Neuronal stem cell (in vitro differentiated cells): ENCODE measurements at regions not wholly inside any gene's neighbourhood (a gene's known extent, or its start where the extent isn't known, plus 50 kb on each side); places are given as distances from the start of the nearest gene placed in this dataset.

Experiments used
- DNase-seq: peaks from one replicate; pipeline ENCODE4 v3.0.0-alpha.2; 2013; ENCODE audit warnings: low spot score
- H2AFZ ChIP-seq: one replicate; pipeline ENCODE4 v1.6.1; 2013; ENCODE audit warnings: mild to moderate bottlenecking, low read length, inconsistent platforms
- H2AK5ac ChIP-seq: 2 replicates; pipeline ENCODE4 v1.6.1; 2013; ENCODE audit warnings: low read depth, mild to moderate bottlenecking, inconsistent platforms, low read length, moderate library complexity, mixed read lengths
- H2BK120ac ChIP-seq: 2 replicates; pipeline ENCODE4 v1.6.1; 2013; ENCODE audit warnings: low read depth, mild to moderate bottlenecking, inconsistent platforms, low read length, moderate library complexity, mixed read lengths
- H2BK12ac ChIP-seq: one replicate; pipeline ENCODE4 v1.6.1; 2013; ENCODE audit warnings: low read length, inconsistent platforms
- H2BK15ac ChIP-seq: 2 replicates; pipeline ENCODE4 v1.6.1; 2013; ENCODE audit warnings: mild to moderate bottlenecking, low read length, inconsistent platforms, mixed read lengths
- H2BK5ac ChIP-seq: one replicate; pipeline ENCODE4 v1.6.1; 2013; ENCODE audit warnings: inconsistent platforms, mild to moderate bottlenecking, low read length, moderate library complexity
- H3K14ac ChIP-seq: one replicate; pipeline ENCODE4 v1.6.1; 2013; ENCODE audit warnings: low read length, inconsistent platforms
- H3K18ac ChIP-seq: 2 replicates; pipeline ENCODE4 v1.6.1; 2013; ENCODE audit warnings: low read length, inconsistent platforms
- H3K23ac ChIP-seq: 2 replicates; pipeline ENCODE4 v1.6.1; 2013; ENCODE audit warnings: low read depth, mild to moderate bottlenecking, mixed read lengths, low read length, inconsistent platforms; ENCODE audit not compliant: poor library complexity
- H3K27ac ChIP-seq: replicated peaks from 3 replicates; pipeline ENCODE4 v1.5.1; 2013; ENCODE audit warnings: low read length, inconsistent platforms
- H3K27me3 ChIP-seq, 3 experiments: 2 replicates each; pipeline ENCODE4 v1.6.1; 2013; ENCODE audit warnings: low read length in 3 of 3, mild to moderate bottlenecking in 2 of 3, inconsistent platforms in 1 of 3, low read depth in 1 of 3, mixed read lengths in 1 of 3, moderate library complexity in 1 of 3; ENCODE audit not compliant: control insufficient read depth in 3 of 3, insufficient read depth in 3 of 3
- H3K36me3 ChIP-seq, 2 donors: replicated peaks in 1 of 2; 2 replicates each; pipeline ENCODE4 v1.6.1; 2013; ENCODE audit warnings: low read length in 2 of 2; ENCODE audit not compliant: control insufficient read depth in 2 of 2, insufficient read depth in 2 of 2
- H3K4ac ChIP-seq: 2 replicates; pipeline ENCODE4 v1.6.1; 2013; ENCODE audit warnings: inconsistent platforms, mild to moderate bottlenecking, low read length, moderate library complexity
- H3K4me1 ChIP-seq, 2 donors: 1 replicate in 1 of 2; 2 replicates in 1 of 2; pipeline ENCODE4 v1.6.1; 2013; ENCODE audit warnings: low read length in 2 of 2, low read depth in 1 of 2; ENCODE audit not compliant: control insufficient read depth in 2 of 2, insufficient read depth in 1 of 2
- H3K4me2 ChIP-seq: one replicate; pipeline ENCODE4 v1.6.1; 2013; ENCODE audit warnings: mild to moderate bottlenecking, low read length, inconsistent platforms; ENCODE audit not compliant: insufficient read depth, poor library complexity, severe bottlenecking
- H3K4me3 ChIP-seq, 2 donors: 2 replicates each; pipeline ENCODE4 v1.5.1; 2013; ENCODE audit warnings: low read length in 2 of 2, mild to moderate bottlenecking in 2 of 2, inconsistent platforms in 1 of 2, moderate library complexity in 1 of 2
- H3K79me1 ChIP-seq: one replicate; pipeline ENCODE4 v1.6.1; 2013; ENCODE audit warnings: low read depth, mild to moderate bottlenecking, inconsistent platforms, low read length, moderate library complexity
- H3K9ac ChIP-seq: one replicate; pipeline ENCODE4 v1.6.1; 2013; ENCODE audit warnings: mild to moderate bottlenecking, low read depth, low read length, inconsistent platforms; ENCODE audit not compliant: poor library complexity
- H3K9me3 ChIP-seq, 2 donors: replicated peaks in 1 of 2; 2 replicates each; pipeline versions ENCODE3 to v1.6.1; 2013; ENCODE audit warnings: low read length in 2 of 2, mild to moderate bottlenecking in 2 of 2, inconsistent platforms in 1 of 2, low read depth in 1 of 2, mixed read lengths in 1 of 2, moderate library complexity in 1 of 2; ENCODE audit not compliant: control insufficient read depth in 2 of 2, insufficient read depth in 1 of 2
- H4K8ac ChIP-seq: one replicate; pipeline ENCODE4 v1.6.1; 2013; ENCODE audit warnings: low read depth, mild to moderate bottlenecking, inconsistent platforms, low read length, moderate library complexity
- H4K91ac ChIP-seq: one replicate; pipeline ENCODE4 v1.6.1; 2013; ENCODE audit warnings: low read length, low read depth, mild to moderate bottlenecking, inconsistent platforms; ENCODE audit not compliant: poor library complexity
- WGBS, 2 donors: extraction: QIAGEN DNeasy Blood & Tissue Kit; methylation state at CpG; one replicate each; pipeline ENCODE4 v1.1.7; 2013; ENCODE audit warnings: missing lambda C conversion rate in 2 of 2, mixed read lengths in 1 of 2; ENCODE audit not compliant: insufficient read length in 2 of 2, insufficient replicate concordance in 1 of 2; ENCODE audit errors: extremely low coverage in 2 of 2; 5-methylcytosine and 5-hydroxymethylcytosine counted together

GRCh38 chr6:165819394-165819793, 156.4 kb upstream of the PDE10A start:
- peak overlapping the region; percentile 73 for H2AFZ ChIP-seq
- H3K79me1 ChIP-seq = no peaks in the 10 kb centered on the region
- peak overlapping the region; percentile 82 for H3K23ac ChIP-seq
- H2BK120ac ChIP-seq = no peak overlapping the region
- no peak overlapping the region for H4K8ac ChIP-seq
- no peak overlapping the region for H2BK5ac ChIP-seq
- no peak overlapping the region for H3K14ac ChIP-seq
- no peak overlapping the region for H3K9ac ChIP-seq
- no peaks in the 10 kb centered on the region for H3K9me3 ChIP-seq
- no peak overlapping the region for H2BK15ac ChIP-seq
- H3K4me2 ChIP-seq = no peak overlapping the region
- peaks cover 0 to 2% (median 0%) of the 10 kb centered on the region in 3 experiments for H3K27me3 ChIP-seq
- peaks cover 11 to 28% of the 10 kb centered on the region in 2 donors for H3K4me1 ChIP-seq
- H2BK12ac ChIP-seq = peak overlapping the region; percentile 46
- no peak for DNase-seq
- H3K27ac ChIP-seq = no peak overlapping the region
- WGBS, 2 donors = no CpG with 5 or more reads among the region's 21 CpGs
- no peaks in the 10 kb centered on the region for H3K36me3 ChIP-seq
- no peak overlapping the region for H3K4me3 ChIP-seq
- peak overlapping the region; percentile 80 for H3K18ac ChIP-seq
- H4K91ac ChIP-seq = no peak overlapping the region
- H2AK5ac ChIP-seq = peak overlapping the region; percentile 32
- H3K4ac ChIP-seq = no peak overlapping the region

- Histone ChIP-seq H3K4me1 (peaks cover 11 to 28% of the 10 kb centered on the region in 2 donors), H2BK12ac (no peak overlapping the region), H3K4ac (no peak overlapping the region), H3K79me1 (no peaks in the 10 kb centered on the region), H2BK120ac (no peak overlapping the region), H4K8ac (no peak overlapping the region), H2BK5ac (no peak overlapping the region), H3K9ac (no peak overlapping the region), H3K4me3 (no peak overlapping the region), H2BK15ac (no peak overlapping the region), H2AK5ac (no peak overlapping the region), H3K4me2 (no peak overlapping the region), H3K27me3 (peaks cover 0 to 2% (median 0%) of the 10 kb centered on the region in 3 experiments), H3K27ac (no peak overlapping the region), H4K91ac (no peak overlapping the region), H3K18ac (no peak overlapping the region), H3K14ac (no peak overlapping the region), H2AFZ (peak overlapping the region; percentile 25), H3K9me3 (no peaks in the 10 kb centered on the region), H3K36me3 (no peaks in the 10 kb centered on the region), H3K23ac (no peak overlapping the region)
- WGBS, 2 donors = no CpG with 5 or more reads among the region's 4 CpGs
- DNase-seq = no peak
These were observed 155.2 kb upstream of the PDE10A start for GRCh38 chr6:165818200-165818599.

GRCh38 chr6:165817771-165818170, 154.7 kb upstream of the PDE10A start:
- Histone ChIP-seq H4K91ac (no peak overlapping the region), H3K27me3 (peaks cover 0 to 2% (median 0%) of the 10 kb centered on the region in 3 experiments), H3K27ac (no peak overlapping the region), H3K79me1 (no peaks in the 10 kb centered on the region), H2AFZ (peak overlapping the region; percentile 25), H3K4ac (no peak overlapping the region), H3K18ac (no peak overlapping the region), H3K36me3 (no peaks in the 10 kb centered on the region), H2AK5ac (no peak overlapping the region), H2BK12ac (no peak overlapping the region), H3K9ac (no peak overlapping the region), H3K23ac (no peak overlapping the region), H4K8ac (no peak overlapping the region), H3K9me3 (no peaks in the 10 kb centered on the region), H3K14ac (no peak overlapping the region), H2BK15ac (no peak overlapping the region), H3K4me2 (no peak overlapping the region), H2BK5ac (no peak overlapping the region), H3K4me1 (peaks cover 11 to 28% of the 10 kb centered on the region in 2 donors), H3K4me3 (no peak overlapping the region), H2BK120ac (no peak overlapping the region)
- no peak for DNase-seq
- no CpG with 5 or more reads among the region's 7 CpGs for WGBS, 2 donors

- Histone ChIP-seq H2AK5ac (no peak overlapping the region), H2AFZ (no peak overlapping the region), H2BK120ac (no peak overlapping the region), H3K36me3 (no peaks in the 10 kb centered on the region), H2BK5ac (no peak overlapping the region), H4K91ac (no peak overlapping the region), H3K4me3 (no peak overlapping the region), H3K4me1 (peaks cover 11 to 28% of the 10 kb centered on the region in 2 donors), H4K8ac (no peak overlapping the region), H2BK15ac (no peak overlapping the region), H3K4me2 (no peak overlapping the region), H3K27me3 (peaks cover 0 to 2% (median 0%) of the 10 kb centered on the region in 3 experiments), H3K9me3 (no peaks in the 10 kb centered on the region), H3K14ac (no peak overlapping the region), H3K27ac (no peak overlapping the region), H3K9ac (no peak overlapping the region), H3K4ac (no peak overlapping the region), H3K79me1 (no peaks in the 10 kb centered on the region), H2BK12ac (no peak overlapping the region), H3K23ac (no peak overlapping the region), H3K18ac (no peak overlapping the region)
- no peak for DNase-seq
- no CpG with 5 or more reads among the region's 3 CpGs for WGBS, 2 donors
These were observed 154.1 kb upstream of the PDE10A start for GRCh38 chr6:165817148-165817547.
